ENCODE measurements at regions not wholly inside any gene's neighbourhood (a gene's known extent, or its start where the extent isn't known, plus 50 kb on each side); places are given as distances from the start of the nearest gene placed in this dataset.

- WGBS (ENCODE audit: insufficient coverage, insufficient replicate concordance, low lambda C conversion rate, missing lambda C conversion rate), result 5% methylated on average over 3 of the region's 3 CpGs
- BruUV-seq (replicated peaks), result no TSS peak
- Histone ChIP-seq H3K79me2 (ENCODE audit: control insufficient read depth, insufficient read depth, low read length) (no peaks in the 10 kb centered on the region), H3K27me3 (replicated peaks in 1 of 2; ENCODE audit: control insufficient read depth in 2 of 2, insufficient read depth in 2 of 2, low read length in 1 of 2) (no peaks in the 10 kb centered on the region), H3K36me3 (ENCODE audit: control insufficient read depth in 2 of 2, insufficient read depth in 2 of 2, low read length in 1 of 2) (no peaks in the 10 kb centered on the region), H2AFZ (ENCODE audit: control insufficient read depth, low read depth, low read length) (no peak overlapping the region), H3K4me3 (no peak overlapping the region), H3K4me1 (ENCODE audit: control insufficient read depth, insufficient read depth, low read length) (no peaks in the 10 kb centered on the region), H3K27ac (ENCODE audit: control insufficient read depth, insufficient read depth) (no peak overlapping the region), H3K4me2 (ENCODE audit: control insufficient read depth, insufficient read depth) (no peak overlapping the region), H3K9ac (ENCODE audit: control insufficient read depth, insufficient read depth, low read length) (no peak overlapping the region), H4K20me1 (ENCODE audit: control insufficient read depth, insufficient read depth) (no peaks in the 10 kb centered on the region), H3K9me3 (replicated peaks; ENCODE audit: control insufficient read depth, insufficient read depth, low read length) (no peaks in the 10 kb centered on the region)
- no peak for DNase-seq (ENCODE audit: low read depth, low spot score)
- ChIA-PET CTCF (no interaction called here), POLR2A (no interaction called here), SMC1A (ENCODE audit: uncharacterized antibody, unreplicated experiment) (interaction anchor here (0.7 kb wide), 1 partner anchor 20 kb away, joined by 3 read pairs; no protein-coding TSS in a partner anchor), RAD21 (ENCODE audit: unreplicated experiment) (no interaction called here)
- in situ Hi-C loops (cut with MboI), result no loop called here
- TF ChIP-seq, protein P1, sequence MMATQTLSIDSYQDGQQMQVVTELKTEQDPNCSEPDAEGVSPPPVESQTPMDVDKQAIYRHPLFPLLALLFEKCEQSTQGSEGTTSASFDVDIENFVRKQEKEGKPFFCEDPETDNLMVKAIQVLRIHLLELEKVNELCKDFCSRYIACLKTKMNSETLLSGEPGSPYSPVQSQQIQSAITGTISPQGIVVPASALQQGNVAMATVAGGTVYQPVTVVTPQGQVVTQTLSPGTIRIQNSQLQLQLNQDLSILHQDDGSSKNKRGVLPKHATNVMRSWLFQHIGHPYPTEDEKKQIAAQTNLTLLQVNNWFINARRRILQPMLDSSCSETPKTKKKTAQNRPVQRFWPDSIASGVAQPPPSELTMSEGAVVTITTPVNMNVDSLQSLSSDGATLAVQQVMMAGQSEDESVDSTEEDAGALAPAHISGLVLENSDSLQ (IDR thresholded peaks at IDR 0.05), result peak; percentile 37
- TF ChIP-seq SMARCA5 (IDR thresholded peaks at IDR 0.05), result no peak
- intact Hi-C loops (cut with micrococcal nuclease; ENCODE audit: unreplicated experiment), result no loop called here
- no peak for FAIRE-seq
- ATAC-seq, result no peak
Measured at GRCh38 chr4:136768213-136768924, 763.9 kb downstream of the PCDH18 start.

DNA sequence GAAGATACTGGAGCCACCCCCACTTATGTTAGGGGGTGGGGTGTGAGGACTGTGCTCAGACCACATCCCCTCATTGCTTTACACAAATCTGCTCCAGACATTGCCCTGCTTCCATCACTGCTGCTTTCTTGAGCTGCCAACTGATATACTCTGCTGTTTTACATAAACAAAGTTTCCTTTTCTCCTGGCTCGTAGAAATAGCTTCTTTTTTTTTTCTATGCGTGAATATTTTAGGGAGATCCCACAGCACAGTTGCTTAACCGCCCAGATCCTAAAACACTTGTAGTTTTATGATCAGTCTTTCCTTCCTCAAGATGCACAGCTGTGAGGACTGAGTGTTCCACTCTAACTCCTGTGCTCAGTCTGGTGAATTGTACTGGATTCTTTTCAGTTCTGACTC, 768.4 kb downstream of the PCDH18 start:
- ChIA-PET CTCF (interaction anchor here (1.2 to 2.2 kb wide), 2 partner anchors 50 to 101 kb away, joined by 4 to 7 read pairs; no protein-coding TSS in a partner anchor), SMC1A (ENCODE audit: uncharacterized antibody, unreplicated experiment) (interaction anchor here (0.8 to 1.4 kb wide), 3 partner anchors 10 to 106 kb away, joined by 3 to 4 read pairs (median 4); no protein-coding TSS in a partner anchor), RAD21 (ENCODE audit: unreplicated experiment) (interaction anchor here (1.1 to 2.2 kb wide), 2 partner anchors 9 to 50 kb away, joined by 3 to 7 read pairs; no protein-coding TSS in a partner anchor), POLR2A (no interaction called here)
- H3K27ac ChIP-seq (ENCODE audit: control insufficient read depth, insufficient read depth), result no peak overlapping the region
- no peak overlapping the region for H3K4me3 ChIP-seq
- FAIRE-seq, result no peak
- no peaks in the 10 kb centered on the region for H3K9me3 ChIP-seq (replicated peaks; ENCODE audit: control insufficient read depth, insufficient read depth, low read length)
- no peak for DNase-seq (ENCODE audit: low read depth, low spot score)
- intact Hi-C loops (cut with micrococcal nuclease; ENCODE audit: unreplicated experiment) (no loop called here), in situ Hi-C loops (cut with MboI) (no loop called here)
- 32% methylated on average over 3 of the region's 3 CpGs for WGBS (ENCODE audit: insufficient coverage, insufficient replicate concordance, low lambda C conversion rate, missing lambda C conversion rate)
- no peaks in the 10 kb centered on the region for H3K4me1 ChIP-seq (ENCODE audit: control insufficient read depth, insufficient read depth, low read length)
- H3K9ac ChIP-seq (ENCODE audit: control insufficient read depth, insufficient read depth, low read length), result no peak overlapping the region
- no peaks in the 10 kb centered on the region for H3K27me3 ChIP-seq (replicated peaks in 1 of 2; ENCODE audit: control insufficient read depth in 2 of 2, insufficient read depth in 2 of 2, low read length in 1 of 2)
- H3K79me2 ChIP-seq (ENCODE audit: control insufficient read depth, insufficient read depth, low read length), result no peaks in the 10 kb centered on the region
- no TSS peak for BruUV-seq (replicated peaks)
- peak; percentile 34 for ATAC-seq
- H3K4me2 ChIP-seq (ENCODE audit: control insufficient read depth, insufficient read depth), result no peak overlapping the region
- no peaks in the 10 kb centered on the region for H3K36me3 ChIP-seq (ENCODE audit: control insufficient read depth in 2 of 2, insufficient read depth in 2 of 2, low read length in 1 of 2)
- no peaks in the 10 kb centered on the region for H4K20me1 ChIP-seq (ENCODE audit: control insufficient read depth, insufficient read depth)
- no peak overlapping the region for H2AFZ ChIP-seq (ENCODE audit: control insufficient read depth, low read depth, low read length)
- no peak for TF ChIP-seq PAX8 (IDR thresholded peaks at IDR 0.05)
- no peak for TF ChIP-seq NR2C2 (IDR thresholded peaks at IDR 0.05; ENCODE audit: borderline replicate concordance, control insufficient read depth, insufficient read length, low read depth)
- TF ChIP-seq CREM (IDR thresholded peaks at IDR 0.05; ENCODE audit: low read depth), result no peak
- TF ChIP-seq RB1 (IDR thresholded peaks at IDR 0.05; ENCODE audit: borderline replicate concordance), result no peak
- no peak for TF ChIP-seq SMC3 (IDR thresholded peaks at IDR 0.05; ENCODE audit: borderline replicate concordance, low read length)
- TF ChIP-seq ZNF207 (IDR thresholded peaks at IDR 0.05; ENCODE audit: borderline replicate concordance), result no peak
- no peak for TF ChIP-seq JUND (IDR thresholded peaks at IDR 0.05; ENCODE audit: low read depth, low read length)
- TF ChIP-seq CEBPB (IDR thresholded peaks at IDR 0.05; ENCODE audit: borderline replicate concordance in 1 of 2, low read depth in 2 of 2, low read length in 2 of 2), result no peak
- TF ChIP-seq ZSCAN29 (IDR thresholded peaks at IDR 0.05), result no peak
- no peak for TF ChIP-seq RELB (IDR thresholded peaks at IDR 0.05; ENCODE audit: low read depth)
